GM21526 (cell line): ENCODE measurements at regions not wholly inside any gene's neighbourhood (a gene's known extent, or its start where the extent isn't known, plus 50 kb on each side); places are given as distances from the start of the nearest gene placed in this dataset.

Source experiments
- ATAC-seq: cut with Tn5 transposase; IDR thresholded peaks from one replicate; pipeline ENCODE4 v1.9.1; 2021; ENCODE audit warnings: moderate library complexity; ENCODE audit not compliant: unreplicated experiment, low FRiP score

DNA sequence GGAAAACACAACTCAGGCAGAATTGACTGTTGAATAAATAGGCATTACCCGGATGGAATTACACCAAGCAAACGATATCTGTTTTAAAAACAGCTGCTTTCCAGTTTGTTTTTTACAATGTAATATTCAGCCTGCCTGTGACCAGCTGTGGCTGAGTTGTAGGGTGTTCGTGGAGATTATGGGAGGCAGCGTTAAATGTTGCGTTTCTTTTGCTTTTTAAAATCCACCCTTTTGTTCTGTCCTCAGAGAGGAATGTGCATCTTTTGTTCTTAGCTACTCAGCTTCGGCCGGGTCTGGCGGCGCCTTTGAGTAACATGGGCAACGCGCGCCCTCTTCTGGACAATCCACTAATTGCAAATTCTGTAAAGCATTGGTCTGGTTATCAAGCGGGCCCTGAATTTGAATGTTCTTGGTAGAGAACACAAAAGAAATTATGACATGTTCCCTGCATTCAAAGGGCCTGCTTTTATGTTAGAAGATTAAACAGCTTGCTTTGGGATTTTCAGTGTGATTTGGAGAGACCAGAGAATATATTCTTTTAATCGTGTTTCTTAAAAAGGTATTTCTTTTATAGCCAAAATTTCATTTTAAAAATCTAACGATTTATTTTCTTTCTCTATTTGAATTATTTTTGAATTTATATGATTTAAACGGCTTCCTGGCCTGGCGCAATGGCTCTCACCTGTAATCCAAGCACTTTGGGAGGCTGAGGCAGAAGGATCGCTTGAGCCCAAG lies 76.3 kb upstream of the TRIM2 start:
- ATAC-seq: peak; percentile 80

DNA sequence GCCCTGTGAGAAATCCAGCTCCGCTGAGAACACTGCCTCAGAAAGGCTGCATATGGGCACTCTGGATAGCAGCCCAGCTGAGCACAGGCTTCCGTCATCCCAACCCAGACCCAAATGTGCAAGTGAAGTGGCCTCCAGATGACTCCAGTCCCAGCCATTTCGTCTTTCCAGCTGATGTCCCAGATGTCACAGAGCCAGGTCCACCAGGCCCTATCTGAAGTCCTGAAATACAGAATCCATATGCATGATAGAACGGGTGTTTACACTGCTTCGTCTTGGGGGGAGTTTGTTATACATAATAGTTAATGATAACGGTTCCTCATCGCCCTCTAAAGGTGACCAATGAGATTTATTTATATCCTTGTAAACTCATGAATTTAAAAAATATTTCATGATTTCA lies 72.6 kb upstream of the TRIM2 start:
- ATAC-seq: no peak

GRCh38 chr4:153137159-153137558 lies 67.1 kb upstream of the TRIM2 start:
- ATAC-seq: no peak

DNA sequence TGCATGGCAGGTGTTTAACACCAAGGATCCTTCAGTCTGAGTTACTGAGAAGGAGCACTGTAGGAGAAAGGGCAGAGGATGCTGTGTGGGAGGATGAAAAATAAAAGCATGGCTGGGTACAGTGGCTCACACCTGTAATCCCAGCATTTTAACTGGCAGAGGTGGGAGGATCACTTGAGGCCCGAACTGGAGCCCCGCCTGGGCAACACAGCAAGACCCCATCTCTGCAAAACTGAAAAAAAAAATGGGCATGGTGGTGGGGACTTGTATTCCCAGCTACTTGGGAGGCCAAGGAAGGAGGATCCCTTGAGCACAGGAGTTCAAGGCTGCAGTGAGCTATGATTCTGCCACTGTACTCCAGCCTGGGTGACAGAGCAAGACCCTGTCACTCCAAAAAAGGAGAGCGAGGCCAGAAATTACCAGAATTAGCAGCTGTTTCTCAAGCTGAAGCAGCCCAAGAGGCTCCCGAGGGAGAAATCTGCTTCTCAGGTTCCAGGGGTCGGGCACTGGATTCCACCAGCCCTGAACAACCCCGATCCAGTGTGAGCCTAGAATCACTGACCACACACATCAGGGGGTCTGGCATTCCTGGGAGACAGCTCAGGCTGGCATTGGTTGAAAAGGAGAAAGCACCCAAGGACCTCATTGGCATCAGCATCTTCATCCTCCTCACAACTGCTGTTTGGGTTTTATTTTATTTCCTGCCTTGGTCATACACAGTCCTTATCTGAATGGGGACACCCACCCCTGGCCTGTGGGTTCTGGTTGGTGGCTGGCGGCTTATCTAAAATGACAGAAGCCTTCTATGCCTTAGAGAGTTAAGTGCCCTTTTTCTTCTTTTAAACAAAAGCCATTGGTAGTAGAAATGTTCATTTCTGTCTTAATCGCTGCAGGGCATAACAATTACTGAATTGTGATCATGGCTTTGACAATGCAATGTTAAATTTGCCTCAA lies 66.3 kb upstream of the TRIM2 start:
- ATAC-seq: no peak

- ATAC-seq: no peak
These were observed 65.5 kb upstream of the TRIM2 start for GRCh38 chr4:153138736-153139135.

DNA sequence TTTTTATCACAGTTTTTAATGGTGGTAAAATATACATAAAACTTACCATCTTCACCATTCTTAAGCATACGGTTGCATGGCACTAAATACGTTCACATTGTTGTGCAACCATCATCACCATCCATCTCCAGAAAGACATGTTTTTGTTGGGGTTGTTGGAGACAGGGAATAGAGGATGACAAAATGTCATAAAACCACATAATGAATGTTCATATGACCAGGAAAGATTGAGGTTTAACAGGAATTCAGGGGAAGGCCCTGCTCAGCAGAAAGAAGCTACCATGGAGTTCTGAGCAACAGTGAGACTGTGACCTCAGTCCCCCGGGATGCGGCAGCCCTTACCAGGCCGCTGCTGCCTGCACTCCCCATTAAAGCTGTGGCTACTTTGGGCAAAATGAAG lies 63.9 kb upstream of the TRIM2 start:
- no peak for ATAC-seq

DNA sequence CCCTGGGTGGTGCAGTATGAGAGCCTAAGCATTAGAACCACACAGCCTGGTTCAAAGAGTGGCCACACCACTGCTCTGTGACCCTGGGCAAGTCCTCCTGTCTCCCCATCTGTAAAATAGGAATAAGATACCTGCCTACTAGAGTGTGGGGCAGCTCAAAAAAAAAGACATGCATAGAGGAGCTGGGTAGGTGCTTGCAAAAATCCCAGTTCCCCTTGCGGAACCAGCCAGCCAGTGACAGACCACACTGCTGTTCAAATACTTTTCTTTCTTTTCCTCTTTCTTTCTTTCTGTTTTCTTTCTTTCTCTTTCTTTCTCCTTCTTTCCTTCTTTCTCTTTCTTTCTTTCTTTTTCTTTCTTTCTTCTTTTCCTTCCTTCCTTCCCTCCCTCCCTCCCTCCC lies 63.0 kb upstream of the TRIM2 start:
- no peak for ATAC-seq

- ATAC-seq: no peak
These were observed 61.4 kb upstream of the TRIM2 start for GRCh38 chr4:153142700-153143438.

DNA sequence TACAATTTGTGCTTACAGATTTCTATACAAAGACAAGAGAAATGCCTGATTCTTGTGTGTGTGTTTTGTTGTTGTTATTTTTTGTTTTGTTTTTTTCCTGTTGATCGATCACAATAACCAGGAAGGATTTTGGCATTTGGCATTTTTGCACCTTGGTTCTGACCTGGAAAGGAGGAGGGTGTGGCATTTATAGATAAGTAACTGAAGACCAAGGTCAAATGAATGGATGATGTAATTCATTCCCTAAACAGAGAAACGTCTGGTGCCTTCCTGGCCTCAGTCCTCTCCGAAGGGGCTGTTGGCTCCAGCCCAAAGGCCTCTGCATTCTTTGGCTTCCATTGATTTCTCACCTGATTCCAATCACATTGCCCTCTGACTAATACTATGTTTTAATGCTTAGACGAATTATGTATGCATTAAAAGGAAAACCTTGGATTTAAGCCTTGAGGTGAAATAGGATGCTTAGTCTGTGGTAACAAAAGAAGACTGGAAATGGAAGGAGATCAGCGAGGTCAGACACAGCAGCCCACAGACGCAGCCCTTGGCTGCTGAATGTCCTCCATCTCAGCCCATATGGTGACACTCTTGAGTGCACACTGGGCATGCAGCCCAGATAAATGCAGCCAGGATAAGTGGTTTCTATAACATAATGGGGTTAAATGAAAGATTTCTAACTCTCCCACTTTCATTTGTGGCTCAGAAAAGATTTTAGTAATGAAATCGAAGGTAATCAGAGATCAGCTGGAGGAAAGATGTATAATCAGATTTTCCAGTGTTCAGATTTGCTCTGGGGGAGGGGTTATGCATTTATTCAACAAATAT lies 60.5 kb upstream of the TRIM2 start:
- no peak for ATAC-seq

- no peak for ATAC-seq
These were observed 58.2 kb upstream of the TRIM2 start for GRCh38 chr4:153146031-153146430.

DNA sequence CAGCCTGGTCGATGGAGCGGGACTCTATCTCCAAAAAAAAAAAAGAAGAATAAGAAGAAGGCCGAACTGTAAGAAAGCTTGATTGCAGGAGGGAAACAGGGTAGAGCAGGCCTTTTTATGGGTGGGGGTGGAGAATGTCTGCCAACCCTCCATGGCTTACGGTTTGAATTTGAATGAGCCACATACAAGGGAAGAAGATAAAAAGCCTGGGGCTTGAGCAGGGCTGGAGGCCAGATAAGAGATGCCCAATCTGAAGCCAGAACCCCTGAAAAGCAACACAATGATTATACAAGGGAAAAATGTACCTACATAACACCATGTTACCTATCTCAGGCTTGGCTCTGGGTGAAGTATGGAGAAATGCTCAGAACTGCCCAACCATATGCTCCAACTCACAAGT lies 57.3 kb upstream of the TRIM2 start:
- no peak for ATAC-seq

- no peak for ATAC-seq
These were observed 55.5 kb upstream of the TRIM2 start for GRCh38 chr4:153148791-153149190.

GRCh38 chr4:153151535-153152455 lies 52.4 kb upstream of the TRIM2 start:
- ATAC-seq: no peak

- ATAC-seq: no peak
These were observed 51.5 kb upstream of the TRIM2 start for GRCh38 chr4:153152501-153153338.

GRCh38 chr4:153153339-153153871 lies 50.8 kb upstream of the TRIM2 start:
- peak; percentile 65 for ATAC-seq

- no peak for ATAC-seq
These were observed 50.0 kb upstream of the TRIM2 start for GRCh38 chr4:153154007-153154975.
